Right renal cortex interstitium (tissue), 3 donors: ENCODE measurements at regions not wholly inside any gene's neighbourhood (a gene's known extent, or its start where the extent isn't known, plus 50 kb on each side); places are given as distances from the start of the nearest gene placed in this dataset.

ENCODE experiments used
- DNase-seq, 3 donors: peaks; one replicate each; pipeline ENCODE4 v3.0.0-alpha.2; 2013; ENCODE audit warnings: low read depth in 3 of 3, low spot score in 2 of 3

DNA sequence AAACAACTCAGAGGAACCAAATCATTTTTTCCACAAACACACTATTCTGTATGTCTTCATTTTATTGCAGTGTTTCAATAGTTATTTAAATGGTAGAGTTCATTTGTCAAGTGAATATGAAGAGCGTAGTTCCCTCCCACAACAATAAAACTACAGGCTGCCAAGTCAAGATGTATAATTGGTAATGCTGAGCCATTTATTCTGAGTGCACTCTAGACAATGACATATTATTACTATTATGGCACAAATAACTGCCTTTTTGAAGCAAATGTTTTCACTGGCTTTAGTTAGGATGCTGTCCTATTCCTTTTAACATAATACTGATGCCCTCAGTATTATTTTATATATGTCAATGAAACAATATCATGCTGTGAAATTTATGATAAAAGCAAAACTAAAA lies 102.7 kb upstream of the PCDH15 start:
- no peak for DNase-seq

DNA sequence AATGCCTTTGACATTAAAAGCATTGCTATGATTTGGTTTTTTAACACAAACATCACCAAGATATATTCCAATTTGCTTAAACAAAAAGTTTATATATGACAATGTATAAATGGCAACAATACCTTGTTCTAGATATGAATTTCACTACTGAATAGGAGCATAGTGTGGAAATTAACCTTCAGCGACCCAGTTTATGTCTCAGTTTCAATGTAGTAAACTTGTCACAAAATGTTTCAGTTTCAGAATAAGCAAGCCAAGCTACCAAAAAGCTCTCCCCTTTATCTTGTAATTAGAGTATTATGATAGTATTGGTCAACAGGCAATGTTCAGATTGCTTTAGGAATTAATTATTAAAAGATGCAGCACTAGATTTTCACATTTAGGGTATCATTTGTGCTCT lies 99.6 kb upstream of the PCDH15 start:
- DNase-seq: no peak

DNA sequence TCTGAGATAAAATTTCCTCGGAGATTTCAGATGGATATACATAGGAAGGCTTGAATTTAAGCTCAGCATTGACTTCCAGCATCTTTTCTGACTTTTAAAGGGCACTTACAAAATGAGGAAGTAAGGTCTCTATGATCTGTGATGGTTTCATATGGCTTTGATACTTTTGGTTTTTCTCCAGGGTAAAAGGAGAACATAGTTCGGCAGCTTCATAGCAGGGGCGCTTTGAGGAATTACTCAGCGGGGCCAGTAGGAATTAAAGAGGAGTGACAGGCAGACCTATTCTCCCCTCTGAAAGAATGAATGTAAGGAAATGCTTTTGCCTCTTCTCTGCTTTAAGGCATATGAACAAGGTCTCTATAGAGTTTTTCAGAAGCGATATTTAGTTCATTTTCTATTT lies 80.0 kb upstream of the PCDH15 start:
- no peak for DNase-seq

DNA sequence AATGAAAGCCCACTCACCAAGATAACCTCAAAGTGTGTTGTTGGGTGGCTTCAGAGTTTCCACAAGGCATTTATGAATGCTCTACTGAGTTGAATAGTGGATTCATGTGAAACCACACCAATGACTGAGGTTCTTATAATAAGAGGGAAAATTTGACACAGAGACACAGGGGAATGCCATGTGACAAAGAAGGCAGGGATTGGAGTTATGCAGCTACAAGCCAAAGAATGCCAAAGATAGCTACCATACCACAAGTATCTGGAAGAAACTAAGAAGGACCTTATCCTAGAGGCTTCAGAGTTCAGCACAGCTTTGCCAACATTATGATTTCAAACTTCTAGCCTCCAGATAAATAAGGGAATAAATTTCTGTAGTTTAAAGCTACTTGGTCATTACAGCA lies 68.0 kb upstream of the PCDH15 start:
- DNase-seq: no peak

DNA sequence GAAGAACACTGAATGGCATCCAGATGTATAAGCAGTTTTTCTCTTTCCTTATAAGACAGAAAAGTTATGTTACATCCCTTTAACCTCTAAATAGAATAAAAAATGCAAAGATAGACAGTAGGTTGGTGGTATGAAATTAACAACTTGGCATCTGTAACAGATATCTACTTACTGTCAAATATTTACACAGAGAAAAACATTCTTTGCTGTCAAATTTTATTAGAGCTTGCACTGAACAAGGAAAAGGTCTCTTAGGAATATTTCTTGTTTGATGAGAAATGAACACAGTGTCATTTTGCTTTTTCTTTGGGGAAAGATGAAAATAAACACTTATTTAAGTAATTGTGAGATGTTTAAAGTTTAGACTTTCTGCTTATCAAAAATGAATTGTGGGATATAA lies 65.6 kb upstream of the PCDH15 start:
- DNase-seq: no peak

DNA sequence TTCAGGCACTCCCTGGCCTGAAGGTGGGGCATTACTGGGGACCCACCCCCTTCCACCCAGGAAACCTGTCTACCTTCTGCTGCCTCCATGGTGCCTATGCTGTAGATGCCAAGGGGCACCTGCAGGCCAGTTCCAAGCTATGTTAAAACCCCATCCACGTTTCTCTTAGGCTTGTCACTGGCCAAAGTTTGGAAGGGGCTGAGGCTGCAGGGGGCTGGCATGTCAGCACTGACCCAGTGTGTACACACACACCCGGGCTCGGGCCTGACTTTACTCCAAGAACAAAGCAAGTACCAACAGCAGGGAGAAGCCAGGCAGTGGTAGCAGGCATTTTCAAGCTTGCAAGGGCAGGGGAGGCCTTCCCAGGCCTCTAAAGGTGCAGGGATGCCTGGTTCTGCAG lies 53.8 kb upstream of the PCDH15 start:
- DNase-seq: no peak

DNA sequence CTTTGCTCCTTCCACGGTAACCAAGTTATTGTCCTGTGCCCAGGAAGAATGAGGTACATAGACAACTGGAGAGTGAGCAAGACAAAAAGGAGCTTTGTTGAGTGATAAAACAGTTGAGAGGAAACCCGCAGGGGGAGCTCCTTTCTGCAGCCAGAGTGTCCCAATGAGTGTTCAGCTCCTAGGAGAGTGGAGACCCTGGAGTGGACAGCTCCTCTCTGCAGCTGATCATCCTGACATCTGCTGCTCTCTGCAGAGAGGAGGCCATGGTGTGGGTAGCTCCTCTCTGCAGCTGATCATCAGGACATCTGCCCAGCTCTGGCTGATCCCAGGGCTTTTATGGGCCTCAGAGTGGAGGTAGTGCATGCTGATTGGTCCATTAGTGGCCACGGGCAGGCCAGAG lies 53.4 kb upstream of the PCDH15 start:
- no peak for DNase-seq

DNA sequence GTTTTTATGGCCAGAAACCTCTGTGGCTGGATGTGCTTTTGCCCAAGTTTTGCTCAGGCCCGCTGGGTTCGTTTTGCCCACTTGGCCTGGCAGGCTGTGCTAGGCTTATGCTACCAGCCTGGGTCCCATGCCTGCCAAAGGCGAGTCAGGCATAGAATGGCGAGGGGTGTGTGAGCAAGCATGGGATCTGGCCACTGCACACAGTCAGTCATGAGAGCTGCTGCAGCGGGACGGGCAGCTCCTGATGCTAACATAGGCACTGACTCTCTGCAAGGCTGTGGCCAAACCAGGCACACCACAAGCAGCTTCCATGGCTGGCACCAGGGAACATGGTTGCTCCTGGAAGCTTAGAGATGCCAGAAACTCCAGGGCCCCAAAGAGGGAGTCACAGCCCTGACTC lies 52.9 kb upstream of the PCDH15 start:
- DNase-seq: no peak
